CD4-positive, alpha-beta T cell treated with Interleukin-6 for 4 hours (primary cell): ENCODE measurements at regions not wholly inside any gene's neighbourhood (a gene's known extent, or its start where the extent isn't known, plus 50 kb on each side); places are given as distances from the start of the nearest gene placed in this dataset.

Source experiments
- DNase-seq: peaks from one replicate; pipeline ENCODE4 v3.0.0-alpha.2; 2020; ENCODE audit warnings: mixed read lengths

DNA sequence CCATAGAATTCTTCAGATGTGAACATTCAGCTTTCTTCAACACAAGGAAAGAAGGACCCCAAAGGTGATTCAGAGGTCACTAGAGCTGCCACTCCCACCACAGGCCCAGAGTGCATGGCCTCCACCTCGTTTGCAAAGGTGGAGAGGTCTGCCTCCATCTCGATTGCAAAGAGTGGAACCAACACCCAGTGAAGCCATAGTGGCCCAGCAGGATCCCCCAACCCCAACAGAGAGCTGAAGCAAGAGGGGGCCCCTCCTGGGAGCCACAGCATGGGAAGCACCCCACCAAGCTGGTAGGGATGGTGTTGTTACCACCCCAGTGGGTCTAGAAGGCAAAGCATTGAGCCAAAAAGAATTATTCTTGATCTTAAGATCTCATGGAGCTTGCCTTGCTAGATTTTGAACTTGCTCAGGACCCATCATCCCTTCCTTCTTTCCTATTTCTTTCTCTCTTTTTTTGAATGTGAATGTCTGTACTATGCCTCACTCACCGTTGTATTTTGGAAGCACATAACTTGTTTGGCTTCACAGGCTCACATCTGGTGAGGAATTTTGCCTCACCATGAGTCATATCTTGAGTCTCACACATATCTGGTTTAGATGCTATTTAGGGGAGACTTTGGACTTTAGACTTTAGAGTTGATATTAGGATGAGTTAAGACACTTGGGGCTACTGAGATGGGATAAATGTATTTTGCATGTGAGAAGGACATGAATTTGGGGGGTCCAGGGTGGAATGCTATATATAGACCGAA, 119.2 kb downstream of the ANKRD60 start:
- DNase-seq, result no peak

DNA sequence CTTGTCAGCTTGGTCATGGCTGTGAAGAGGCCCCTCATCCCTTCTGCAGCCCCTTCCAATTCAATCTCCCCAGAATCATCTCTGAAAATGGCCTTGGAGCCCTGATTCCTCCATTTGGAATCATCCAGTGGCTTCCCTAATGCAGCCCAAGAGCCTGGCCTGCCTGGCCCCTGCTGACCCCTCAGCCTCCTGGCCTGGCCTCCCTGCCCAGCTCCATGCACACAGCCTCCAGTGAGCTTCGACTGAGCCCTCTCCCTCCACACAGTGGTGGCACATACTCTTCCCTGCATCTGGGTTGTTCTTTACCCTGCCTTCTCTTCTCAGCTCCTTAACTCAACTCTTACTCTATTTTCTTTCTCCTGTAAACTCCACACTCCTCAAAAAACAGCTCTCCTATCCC, 120.9 kb downstream of the ANKRD60 start:
- no peak for DNase-seq

DNA sequence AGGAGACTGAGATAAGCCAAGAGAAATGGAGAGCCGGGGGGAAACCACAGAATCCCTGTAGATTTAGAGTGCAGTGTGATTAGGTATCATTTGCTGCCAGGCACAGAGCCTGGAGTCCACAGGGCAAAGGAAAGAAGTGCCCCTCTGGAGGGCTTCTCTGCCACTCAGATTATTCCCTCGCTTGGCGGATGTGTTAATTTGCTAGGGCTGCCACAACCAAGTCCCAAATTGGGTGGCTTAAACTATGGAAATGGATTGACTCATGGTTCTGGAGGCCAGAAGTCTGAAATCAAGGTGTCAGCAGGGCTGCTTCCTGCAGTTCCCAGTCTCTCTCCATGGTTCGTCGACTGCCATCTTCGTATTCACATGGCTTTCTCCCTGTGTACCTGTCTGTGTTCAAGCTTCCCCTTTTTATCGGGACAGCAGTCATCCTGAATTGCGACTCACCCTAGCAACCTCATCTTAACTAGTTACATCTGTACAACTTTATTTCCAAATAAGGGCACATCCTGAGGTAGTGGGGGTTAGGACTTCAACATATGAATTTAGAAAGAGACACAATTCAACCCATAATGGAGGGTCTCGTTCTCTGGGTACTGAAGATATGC, 122.2 kb downstream of the ANKRD60 start:
- no peak for DNase-seq

DNA sequence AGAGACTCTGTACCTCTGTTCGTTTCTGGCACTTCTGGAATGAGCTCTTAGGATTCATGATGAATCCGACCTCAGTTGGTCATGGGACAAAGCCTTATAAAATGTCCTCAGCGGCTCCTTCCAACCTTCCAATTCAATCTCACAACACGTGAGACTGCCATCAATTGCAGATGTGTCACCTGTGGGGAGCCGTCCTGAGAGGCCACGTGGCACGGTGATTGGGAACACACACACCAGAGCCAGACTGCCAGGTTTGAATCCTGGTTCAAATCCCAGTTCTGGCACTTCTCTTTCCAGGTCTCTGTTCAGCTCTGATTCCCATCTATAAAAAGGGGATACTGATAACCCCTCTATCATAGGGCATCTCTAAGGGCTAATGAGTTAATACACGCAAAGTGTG, 124.5 kb downstream of the ANKRD60 start:
- DNase-seq, result no peak

DNA sequence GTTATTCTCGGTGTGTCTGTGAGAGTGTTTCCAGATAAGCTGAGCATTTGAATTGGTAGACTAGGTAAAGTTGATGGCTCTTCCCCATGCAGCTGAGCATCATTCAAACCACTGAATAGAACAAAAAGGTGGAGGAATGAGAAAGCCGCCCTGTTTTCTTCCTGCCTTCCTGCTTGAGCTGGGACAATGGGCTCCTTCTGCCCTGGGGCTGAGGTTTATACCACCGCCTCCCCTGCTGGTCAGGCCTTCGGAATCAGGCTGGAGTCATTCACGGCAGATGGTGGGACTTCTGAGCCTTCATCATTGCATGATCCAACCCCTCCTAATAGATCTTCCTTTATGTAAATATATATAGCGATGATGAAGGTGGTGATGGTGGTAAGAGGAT, 124.9 kb downstream of the ANKRD60 start:
- DNase-seq, result no peak

DNA sequence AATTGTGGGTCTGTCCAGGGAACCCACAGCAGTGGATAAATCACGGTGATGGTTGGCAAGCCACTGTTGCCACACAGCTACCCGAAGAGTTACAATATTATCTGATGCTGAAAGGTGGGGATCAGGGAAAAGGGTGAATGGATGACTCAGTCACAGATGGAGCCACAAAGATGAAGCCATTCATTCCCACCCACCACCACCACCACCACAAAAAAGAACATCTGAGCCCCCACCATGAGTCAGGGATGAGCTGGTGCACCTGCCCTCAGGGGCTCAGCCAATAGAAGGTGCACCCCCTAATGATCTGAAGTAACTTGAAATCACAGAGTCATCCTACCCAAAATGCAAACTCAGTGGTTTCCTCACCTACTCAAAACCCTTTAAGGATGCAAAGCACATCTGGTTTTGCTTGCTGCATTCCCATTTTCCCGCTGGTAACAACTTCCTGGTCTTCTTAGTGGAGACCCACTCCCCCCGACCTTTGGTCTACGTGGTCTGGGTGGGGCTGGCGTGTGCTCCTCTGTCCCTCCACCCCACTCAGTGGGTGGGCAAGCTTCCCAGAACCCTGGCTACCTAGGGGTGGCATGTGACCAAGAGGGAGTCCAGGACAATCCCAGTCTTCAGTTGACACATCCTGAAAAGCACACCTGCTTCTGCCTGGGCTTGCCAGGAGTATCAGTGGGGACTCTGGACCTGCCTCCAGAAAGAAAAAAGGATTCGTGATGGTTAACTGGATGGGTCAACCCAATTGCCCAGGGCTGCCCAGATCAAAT, 125.5 kb downstream of the ANKRD60 start:
- no peak for DNase-seq

DNA sequence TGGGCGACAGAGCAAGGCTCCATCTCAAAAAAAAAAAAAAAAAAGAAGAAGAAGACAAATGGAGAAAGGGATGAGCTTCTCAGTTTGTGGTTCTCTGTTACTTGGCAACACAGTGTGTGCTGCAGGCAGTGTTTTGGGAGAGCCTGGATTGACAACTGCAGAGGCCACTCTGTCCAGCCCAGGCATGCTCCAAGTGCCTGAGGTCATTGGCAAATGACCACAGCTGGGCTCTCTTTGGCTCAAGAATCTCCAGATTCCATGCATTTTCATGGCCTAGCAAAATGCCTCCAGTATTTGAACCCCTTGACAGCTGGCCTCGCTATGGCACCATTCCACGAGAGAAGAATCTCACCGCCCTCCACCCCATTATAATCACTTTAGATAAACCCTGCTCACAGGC, 126.2 kb downstream of the ANKRD60 start:
- no peak for DNase-seq

DNA sequence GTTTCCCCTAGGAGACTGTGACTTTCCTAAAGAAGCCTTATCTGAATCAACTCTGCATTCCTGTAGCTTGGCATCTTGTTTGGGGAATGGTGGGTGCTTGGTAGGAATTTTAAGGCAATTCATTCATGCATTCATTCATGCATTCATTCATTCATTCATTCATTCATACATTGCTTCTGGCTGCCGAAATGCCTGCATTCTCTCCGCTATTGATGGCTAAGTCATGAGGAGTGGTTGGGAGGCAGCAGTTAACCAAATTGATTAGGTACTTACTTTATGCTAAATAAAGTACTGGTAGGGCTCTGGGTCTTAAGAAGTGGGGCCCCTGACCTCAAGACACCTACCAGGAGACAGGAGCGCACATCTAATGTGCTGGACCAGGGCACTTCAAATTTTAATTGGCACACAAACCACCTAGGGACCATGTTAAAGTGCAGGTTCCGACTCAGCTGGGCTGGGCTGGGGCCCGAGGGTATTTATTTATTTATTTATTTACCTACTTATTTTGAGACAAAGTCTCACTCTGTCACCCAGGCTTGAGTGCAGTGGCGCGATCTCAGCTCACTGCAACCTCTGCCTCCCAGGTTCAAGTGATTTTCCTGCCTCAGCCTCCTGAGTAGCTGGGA, 127.6 kb downstream of the ANKRD60 start:
- DNase-seq, result no peak

DNA sequence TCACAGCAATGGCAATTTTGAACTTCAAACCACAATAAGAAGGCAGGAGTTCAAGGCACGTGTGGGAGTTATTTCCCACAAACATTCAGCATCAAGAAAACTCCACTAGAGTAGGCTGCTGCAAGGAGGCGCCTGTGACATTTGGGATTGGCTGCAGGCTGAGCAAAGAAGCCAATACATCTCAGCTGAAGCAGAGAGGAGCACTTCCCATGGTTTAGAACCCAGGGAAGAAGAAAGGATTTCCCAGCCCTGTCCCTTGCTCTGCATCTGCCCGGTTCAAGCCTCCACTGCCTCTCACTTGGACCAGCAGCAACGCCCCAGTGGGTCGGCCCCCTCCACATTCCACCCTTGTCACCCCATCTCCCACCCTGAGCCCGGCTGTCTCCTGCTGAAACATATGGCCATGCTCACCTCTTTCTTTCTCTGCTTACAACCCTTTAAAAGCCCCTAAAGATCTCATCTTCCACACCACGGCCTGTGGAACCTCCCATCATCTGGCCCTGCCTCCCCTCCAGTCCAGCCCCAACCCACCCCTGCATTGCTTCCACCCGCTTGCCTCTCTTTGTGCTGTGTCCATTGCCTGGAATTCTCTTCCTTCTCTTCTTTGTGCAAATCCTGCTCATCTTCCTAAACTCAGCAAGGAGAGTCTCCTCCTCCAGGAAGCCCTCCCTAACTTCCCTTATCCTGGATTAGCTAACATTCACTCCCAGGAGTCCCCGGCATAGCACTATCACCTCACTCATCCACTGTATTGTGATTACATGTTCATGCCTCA, 128.3 kb downstream of the ANKRD60 start:
- DNase-seq, result no peak

DNA sequence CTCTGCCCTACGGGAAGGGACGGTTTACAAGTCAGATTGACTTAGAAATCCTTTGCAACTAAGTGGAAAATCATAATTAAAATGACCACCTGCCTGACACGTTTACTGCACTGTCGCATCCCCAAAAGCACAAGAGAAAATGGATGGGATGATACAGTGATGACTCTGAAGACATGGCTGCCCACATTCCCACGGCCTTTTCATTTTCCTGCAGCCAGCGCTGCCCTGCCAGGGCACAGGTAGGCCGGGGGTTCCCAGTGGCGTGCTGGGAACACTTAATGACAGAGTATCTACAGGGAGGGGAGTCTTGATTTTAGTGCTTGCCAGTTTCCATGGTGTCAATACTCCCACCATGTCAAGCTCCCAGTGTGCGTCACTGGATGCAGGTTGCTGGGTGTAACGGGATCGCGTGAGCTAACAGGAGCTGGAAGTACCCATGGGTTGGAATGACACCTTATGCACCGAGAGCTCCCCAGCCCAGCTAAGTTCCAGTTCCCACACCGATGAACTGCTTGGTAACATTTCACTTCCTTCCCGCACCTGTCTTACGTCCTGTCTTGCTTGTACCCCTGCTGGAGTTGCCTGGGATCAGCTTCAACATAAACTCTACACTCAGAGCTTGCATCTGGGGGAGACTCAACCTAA, 129.0 kb downstream of the ANKRD60 start:
- DNase-seq, result no peak

DNA sequence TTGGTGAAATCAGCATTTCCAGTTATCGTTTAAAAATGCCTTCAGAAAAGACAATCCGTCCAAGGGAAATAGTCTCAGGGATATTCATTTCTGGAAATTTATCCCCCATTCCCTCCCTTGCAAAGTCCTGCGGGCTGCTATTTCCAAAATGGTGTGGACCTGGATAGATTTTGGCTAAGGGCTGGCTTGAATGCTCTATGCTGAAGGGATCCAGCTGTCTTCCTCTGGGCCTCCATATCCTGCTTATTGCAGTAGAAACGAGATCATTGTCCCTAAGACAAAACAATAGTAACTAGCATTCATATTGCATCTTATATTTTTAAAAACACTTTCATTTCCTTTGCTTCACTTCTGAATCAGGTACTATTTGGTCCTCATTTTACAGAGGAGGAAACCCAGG, 129.9 kb downstream of the ANKRD60 start:
- no peak for DNase-seq

DNA sequence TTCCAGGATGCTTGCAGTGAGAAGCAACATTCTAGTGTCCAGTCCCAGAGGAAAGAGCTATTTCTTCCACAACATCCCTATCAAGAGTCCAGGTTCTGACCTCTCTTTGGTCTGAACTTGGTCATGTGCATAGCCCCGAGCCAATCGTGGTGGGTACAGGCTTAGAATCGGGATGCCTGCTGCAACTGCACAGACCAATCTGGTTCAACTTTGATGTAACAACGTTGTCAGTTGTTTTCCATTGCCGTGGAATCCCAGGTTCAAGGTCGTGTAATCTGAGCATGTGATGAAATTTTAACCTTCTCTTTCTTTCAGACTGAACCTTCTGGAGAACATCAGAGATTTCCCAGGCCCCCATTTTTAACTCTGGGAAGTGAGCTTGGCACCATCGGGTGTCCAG, 130.5 kb downstream of the ANKRD60 start:
- no peak for DNase-seq

DNA sequence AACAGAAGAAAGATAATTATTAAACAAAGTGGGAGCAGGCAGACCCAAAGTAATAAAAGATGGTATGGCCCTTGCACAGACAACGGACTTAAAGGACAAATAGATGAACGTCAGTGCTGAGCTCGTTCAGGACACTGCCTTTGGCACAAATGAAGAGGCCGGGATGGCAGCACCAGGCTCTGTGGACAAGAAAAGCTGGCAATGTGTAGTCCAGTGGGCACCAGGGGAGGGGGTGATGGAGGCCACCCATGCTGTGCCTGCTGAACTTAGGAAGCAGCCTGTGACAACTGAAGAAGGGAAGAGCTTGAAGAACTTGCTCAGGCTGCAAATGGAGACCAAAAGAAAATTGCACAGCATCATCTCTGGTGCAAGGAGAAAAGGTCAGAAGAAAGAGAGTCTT, 131.0 kb downstream of the ANKRD60 start:
- DNase-seq, result no peak

DNA sequence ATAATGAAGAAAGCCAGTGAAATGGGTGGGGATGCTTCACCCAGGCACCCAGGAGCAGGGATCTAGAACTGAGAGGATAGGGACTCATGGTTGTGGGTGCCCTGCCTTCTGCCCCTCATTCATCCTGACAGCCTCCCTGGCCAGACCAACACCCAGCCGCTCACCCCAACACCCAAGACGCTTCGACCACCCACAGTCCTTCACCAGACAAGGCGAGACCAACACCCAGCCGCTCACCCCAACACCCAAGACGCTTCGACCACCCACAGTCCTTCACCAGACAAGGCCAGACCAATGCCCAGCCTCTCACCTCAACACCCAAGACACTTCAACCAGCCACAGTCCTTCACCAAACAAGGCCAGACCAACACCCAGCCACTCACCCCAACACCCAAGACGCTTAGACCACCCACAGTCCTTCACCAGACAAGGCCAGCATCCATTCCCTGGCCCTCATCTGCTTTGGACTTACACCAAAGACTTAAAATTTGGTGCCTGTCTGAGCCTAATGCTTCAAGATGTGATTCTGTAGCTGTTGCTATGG, 131.5 kb downstream of the ANKRD60 start:
- no peak for DNase-seq

DNA sequence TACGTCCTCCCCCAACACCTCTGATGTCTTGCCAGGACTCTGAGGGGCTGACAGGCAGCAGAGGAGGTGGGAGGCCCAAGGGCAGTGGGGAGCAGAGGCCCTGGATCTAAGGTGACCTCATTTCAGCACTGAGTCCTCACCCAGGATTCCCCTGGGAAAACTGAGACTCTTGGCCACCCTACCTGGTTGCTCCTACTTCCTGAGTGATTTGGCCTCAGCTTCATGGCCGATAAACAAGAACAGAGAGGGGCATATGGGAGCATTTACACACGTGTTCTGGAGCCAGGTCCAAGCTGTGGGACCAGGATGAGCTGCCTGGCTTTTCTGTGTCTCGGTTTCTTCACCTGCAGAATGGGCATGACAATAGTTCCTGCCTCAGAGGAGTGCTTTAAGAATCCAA, 133.8 kb downstream of the ANKRD60 start:
- DNase-seq, result no peak

DNA sequence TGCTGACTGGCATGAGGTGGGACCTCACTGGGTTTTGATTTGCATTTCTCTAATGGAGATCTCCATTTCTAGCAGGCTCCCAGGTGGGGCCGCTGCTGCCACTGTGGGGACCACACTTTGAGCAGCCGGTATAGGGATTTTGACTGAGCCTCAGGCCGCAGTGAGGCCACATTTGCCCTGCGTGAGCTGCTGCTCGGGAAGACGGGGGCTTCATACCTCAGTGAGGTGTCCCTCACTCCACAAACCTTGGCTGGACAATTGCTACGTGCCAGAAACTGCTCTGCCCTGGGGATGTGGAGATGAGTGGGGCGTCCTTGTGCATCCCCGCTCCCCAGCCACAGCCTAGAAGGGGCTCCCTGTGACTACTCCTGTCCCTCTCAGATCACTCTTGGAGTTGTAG, 134.3 kb downstream of the ANKRD60 start:
- no peak for DNase-seq

DNA sequence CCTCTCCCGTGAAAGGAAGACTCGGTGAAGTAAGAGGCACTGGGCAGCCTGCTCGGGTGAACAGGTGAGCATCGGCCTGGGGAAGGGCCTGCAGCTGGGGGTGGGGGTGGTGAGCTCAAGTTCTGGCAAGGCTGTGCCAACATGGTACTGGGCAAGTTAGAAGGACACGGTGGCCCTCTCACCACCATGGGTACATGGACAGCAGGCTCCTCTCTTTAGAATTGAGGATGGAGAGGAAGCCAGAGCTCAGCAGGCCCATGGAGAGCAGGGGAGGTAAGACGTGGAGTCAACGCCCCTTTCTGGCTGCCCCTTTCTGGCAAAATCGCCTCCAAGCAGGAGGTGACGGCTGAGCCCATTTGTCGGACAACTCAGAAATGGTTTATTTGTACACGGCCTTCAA, 135.6 kb downstream of the ANKRD60 start:
- no peak for DNase-seq

DNA sequence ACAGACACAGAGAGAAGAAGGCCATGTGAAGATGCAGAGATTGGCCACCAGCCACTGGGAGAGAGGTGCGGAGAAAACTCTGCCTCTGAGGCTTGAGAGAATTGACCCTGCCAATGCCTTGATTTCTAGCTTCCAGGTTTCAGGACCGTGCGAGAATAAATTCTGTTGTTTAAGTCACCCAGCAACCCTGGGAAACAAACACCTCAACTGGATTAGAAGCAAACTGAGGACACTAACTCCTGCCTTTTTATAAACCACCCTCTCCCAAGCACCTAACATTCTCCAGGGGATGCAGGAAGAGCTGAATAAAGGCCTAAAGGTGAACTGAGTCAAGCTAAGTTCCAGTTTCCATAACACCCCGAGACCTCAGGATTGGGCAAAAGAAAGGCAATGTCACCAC, 136.1 kb downstream of the ANKRD60 start:
- DNase-seq, result no peak

DNA sequence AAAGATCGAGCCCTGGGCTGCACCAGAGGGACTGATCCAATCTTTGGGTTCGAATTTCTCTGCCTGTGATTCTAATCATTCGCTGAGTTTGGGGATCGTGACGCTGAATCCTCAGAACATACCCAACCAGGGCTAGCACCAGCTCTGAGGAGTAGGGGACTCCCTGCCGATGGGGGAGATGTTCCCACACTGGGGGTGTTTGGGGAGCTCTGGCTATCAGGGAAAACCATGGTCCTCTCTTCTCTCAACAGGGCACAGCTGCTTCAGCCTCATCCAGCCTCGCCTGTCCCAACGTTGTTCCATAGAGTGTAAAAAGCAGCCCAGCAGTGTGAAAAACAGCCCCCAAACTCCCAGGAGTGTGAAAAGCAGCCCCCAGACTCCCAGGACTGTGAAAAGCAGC, 136.6 kb downstream of the ANKRD60 start:
- no peak for DNase-seq

DNA sequence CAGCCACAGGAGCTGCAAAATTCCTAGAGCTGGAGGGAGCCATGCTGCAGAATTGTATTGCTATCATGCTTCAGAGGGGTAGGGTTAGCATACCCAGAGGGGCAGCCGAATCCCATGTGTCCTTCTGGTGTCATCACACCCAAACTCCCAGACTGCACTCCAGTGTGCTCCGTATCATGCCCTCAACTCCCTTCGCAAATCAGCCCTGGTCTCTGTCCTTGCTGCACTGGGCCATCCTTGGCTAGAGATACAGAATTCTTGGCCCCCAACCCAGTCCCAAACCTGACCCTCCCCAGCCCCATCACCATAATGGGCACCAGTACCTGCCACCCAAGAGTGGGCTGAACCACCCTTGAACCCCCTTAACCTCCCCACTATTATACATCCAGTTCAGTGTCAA, 138.3 kb downstream of the ANKRD60 start:
- DNase-seq, result no peak

DNA sequence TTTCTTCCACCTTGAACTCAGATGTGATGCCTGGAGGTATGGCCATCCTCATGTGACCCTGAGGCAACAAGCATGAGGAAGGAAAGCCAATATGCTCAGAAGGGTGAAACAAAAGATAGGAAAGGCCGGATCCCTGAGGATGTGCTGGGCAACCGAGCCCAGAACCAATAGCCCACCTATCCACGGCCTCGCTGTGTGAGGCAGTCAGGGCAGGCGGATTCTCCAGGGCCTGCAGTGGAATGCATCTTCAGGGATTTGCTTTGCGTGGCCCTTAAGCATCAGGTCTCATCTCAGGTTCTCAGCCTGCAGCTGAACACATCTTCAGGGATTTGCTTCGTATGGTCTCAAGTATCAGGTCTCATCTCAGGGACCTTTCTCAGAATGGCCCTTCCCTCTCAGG, 139.8 kb downstream of the ANKRD60 start:
- DNase-seq, result no peak

DNA sequence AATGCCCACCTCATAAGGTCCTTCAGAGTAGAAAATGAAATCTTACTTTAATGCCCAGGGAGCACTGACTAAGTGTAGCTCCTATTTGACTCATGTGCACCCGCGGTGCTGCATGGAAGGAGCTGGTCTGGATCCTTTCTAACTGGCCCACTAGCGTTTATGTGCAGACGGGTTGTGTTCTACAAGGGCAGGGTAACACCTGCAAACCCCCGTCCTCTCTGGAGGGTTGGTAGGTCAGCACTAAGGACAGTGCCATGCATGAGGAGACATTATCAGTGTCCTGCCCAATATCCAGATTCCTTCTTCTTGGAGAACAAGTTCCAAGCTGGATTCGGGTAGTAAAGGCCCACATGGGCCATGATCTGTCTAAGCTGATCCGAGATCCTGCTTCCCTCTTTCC, 140.3 kb downstream of the ANKRD60 start:
- DNase-seq, result no peak
